ENCODE measurements at regions not wholly inside any gene's neighbourhood (a gene's known extent, or its start where the extent isn't known, plus 50 kb on each side); places are given as distances from the start of the nearest gene placed in this dataset.
"Not testable (repeated sequence)": the region's sequence is repeated elsewhere in the genome, so short reads cannot be mapped to it uniquely, and the experiment has no call there.

DNA sequence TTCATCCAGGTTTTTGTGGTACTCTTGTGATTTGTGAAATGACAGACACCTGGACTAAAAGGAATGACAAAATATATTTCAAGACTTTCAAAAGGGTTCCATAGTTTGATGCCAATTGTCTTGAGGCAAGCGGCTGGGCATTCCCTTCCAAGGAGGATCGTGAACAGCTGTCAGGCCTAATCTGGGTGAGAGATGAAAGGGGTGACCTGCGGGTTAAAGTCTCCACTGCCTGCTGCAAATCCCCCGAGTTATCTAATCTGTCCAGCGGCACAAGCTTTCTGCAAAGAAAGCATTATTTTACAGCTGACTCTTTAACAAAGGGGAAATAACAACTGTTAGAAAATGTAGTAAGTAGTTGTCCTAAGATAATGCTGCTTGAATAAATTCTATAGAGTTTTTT, 128.7 kb upstream of the MB21D2 start:
- no peak for DNase-seq (ENCODE audit: low read depth)
- TF ChIP-seq, protein P1, sequence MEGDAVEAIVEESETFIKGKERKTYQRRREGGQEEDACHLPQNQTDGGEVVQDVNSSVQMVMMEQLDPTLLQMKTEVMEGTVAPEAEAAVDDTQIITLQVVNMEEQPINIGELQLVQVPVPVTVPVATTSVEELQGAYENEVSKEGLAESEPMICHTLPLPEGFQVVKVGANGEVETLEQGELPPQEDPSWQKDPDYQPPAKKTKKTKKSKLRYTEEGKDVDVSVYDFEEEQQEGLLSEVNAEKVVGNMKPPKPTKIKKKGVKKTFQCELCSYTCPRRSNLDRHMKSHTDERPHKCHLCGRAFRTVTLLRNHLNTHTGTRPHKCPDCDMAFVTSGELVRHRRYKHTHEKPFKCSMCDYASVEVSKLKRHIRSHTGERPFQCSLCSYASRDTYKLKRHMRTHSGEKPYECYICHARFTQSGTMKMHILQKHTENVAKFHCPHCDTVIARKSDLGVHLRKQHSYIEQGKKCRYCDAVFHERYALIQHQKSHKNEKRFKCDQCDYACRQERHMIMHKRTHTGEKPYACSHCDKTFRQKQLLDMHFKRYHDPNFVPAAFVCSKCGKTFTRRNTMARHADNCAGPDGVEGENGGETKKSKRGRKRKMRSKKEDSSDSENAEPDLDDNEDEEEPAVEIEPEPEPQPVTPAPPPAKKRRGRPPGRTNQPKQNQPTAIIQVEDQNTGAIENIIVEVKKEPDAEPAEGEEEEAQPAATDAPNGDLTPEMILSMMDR (IDR thresholded peaks at IDR 0.05; ENCODE audit: low read depth, low read length, missing control alignments), result no peak
- no peak overlapping the region for H3K4me3 ChIP-seq (ENCODE audit: low read depth, low read length)

DNA sequence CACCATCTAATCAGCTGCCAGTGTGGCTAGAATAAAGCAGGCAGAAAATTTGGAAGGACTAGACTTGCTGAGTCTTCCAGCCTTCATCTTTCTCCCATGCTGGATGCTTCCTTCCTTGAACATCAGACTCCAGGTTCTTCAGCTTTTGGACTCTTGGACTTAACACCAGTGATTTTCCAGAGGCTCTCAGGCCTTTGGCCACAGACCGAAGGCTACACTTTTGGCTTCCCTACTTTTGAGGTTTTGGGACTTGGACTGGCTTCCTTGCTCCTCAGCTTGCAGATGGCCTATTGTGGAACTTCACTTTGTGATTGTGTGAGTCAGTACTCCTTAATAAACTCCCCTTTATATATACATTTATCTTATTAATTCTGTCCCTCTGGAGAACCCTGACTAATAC, 129.8 kb upstream of the MB21D2 start:
- not testable (repeated sequence) for DNase-seq (ENCODE audit: low read depth); H3K4me3 ChIP-seq (ENCODE audit: low read depth, low read length)

DNA sequence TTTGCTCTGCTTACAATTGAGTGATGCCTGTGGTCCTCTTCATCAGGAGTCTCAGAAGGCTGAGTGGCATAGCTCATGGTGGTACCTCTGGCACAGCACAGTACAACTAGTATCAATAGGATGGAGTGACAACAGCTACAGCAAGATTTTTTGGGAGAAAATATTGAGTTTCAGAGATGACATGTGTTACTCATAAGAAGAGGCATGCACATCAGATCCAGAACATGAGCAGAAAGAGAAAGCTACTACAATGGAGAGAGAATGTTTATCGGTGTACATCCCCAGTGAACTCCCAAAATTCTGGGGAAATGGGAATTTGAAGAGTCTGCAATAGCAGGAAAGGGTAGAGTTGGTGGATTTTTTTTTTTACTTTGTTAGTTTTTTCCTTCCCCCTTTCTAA, 130.5 kb upstream of the MB21D2 start:
- no peak for DNase-seq (ENCODE audit: low read depth)
- no peak overlapping the region for H3K4me3 ChIP-seq (ENCODE audit: low read depth, low read length)
- TF ChIP-seq, protein P1 (IDR thresholded peaks at IDR 0.05; ENCODE audit: low read depth, low read length, missing control alignments), result no peak

DNA sequence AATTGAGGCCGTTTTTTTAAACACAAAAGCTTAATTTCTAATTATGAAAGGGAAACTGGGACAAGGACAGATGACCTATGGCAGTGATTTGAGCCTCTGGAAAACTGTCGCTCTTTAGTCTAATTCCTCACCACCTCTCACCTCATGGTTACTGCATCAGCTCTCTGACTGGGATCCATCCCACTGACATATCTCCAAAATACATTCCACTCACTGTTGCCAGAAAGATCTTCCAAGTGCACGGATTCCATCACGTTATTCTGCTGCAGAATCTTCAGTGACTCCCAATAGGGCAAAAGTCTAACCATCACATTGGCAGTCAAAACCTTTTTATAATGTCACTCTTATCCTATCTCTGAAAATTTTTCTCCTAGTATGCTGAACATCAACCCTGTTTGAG, 132.3 kb upstream of the MB21D2 start:
- H3K4me3 ChIP-seq (ENCODE audit: low read depth, low read length), result no peak overlapping the region
- TF ChIP-seq, protein P1 (IDR thresholded peaks at IDR 0.05; ENCODE audit: low read depth, low read length, missing control alignments), result no peak
- DNase-seq (ENCODE audit: low read depth), result no peak

DNA sequence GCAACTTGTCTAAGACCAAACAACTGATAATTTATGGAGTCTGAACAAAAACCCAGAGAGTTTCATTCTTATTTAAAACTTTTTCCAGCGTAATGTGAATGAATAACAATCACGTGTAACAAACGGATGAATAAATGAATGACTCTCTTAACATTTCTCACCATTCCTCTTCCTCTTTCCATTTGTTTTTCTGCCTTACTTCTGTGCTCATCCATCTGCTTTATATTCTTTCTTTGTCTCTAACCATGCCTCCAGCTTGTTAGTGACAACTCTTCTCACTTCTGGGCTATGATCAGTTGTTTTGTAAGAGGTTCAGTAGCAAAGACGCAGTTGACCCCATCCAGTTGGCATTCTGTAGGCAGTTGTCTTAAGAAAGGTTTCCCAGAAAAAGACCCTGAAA, 133.7 kb upstream of the MB21D2 start:
- DNase-seq (ENCODE audit: low read depth), result no peak
- TF ChIP-seq, protein P1 (IDR thresholded peaks at IDR 0.05; ENCODE audit: low read depth, low read length, missing control alignments), result no peak
- no peak overlapping the region for H3K4me3 ChIP-seq (ENCODE audit: low read depth, low read length)

DNA sequence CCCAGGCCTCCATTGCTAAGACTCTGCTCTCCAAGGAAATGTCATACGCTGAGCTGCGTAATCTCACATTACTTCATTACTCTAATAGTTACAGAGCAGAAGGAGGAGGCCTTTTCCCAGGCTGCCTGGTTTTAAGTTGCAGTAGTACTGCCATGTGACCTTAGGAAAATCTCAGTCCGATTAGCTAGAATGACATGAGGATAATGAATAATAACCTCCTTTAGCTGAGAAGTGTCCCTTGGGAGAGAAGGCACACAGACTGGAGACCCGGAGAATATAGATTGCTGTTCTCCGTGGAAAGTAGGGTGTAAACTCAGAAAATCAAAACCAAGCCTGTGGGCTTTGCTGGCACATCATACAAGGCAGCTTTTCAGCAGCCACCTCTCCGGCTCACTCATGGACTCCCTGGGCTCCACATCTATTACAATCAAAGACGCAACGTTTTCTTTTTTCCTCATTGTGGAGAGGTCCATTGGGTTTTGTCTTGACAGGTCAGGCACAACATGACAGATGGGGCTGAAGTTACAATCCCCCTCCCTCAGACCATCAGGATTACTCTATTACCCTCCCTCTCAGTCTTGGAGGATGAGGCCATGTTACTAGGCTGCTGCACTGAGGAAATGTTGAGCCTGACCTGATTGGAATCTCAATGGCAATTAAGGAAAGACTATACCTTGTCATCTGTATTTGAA, 134.8 kb upstream of the MB21D2 start:
- DNase-seq (ENCODE audit: low read depth), result no peak
- TF ChIP-seq, protein P1 (IDR thresholded peaks at IDR 0.05; ENCODE audit: low read depth, low read length, missing control alignments), result no peak
- H3K4me3 ChIP-seq (ENCODE audit: low read depth, low read length), result no peak overlapping the region

DNA sequence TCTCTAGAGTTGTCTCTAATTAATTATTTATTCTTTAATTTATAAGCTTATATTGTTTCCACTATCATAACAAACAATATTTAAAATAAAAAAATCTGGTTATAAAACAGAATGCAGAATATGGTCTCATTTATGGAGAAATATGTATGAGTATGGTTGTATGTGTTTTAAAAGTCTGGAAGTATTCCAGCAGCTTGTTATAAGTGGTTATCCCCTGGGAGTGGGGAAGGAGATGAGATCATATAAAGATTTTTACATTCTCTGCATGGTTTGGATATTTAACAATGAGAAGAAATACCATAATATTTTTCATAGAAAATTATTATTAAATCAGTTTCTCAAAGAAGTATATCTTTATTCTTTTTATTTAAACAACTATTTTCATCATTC, 135.4 kb upstream of the MB21D2 start:
- DNase-seq (ENCODE audit: low read depth), result no peak
- H3K4me3 ChIP-seq (ENCODE audit: low read depth, low read length), result no peak overlapping the region
- TF ChIP-seq, protein P1 (IDR thresholded peaks at IDR 0.05; ENCODE audit: low read depth, low read length, missing control alignments), result no peak
